Stimulated activated CD8-positive, alpha-beta memory T cell treated with anti-CD3 and anti-CD28 coated beads, Interleukin-12 subunit alpha, Interleukin-12 subunit beta, amount 100 ng/mL, for 1 hour (primary cell): ENCODE measurements at regions not wholly inside any gene's neighbourhood (a gene's known extent, or its start where the extent isn't known, plus 50 kb on each side); places are given as distances from the start of the nearest gene placed in this dataset.

ENCODE experiments used
- DNase-seq: peaks from one replicate; pipeline ENCODE4 v3.0.0-alpha.2; 2020; ENCODE audit warnings: low read depth

GRCh38 chr13:31442571-31442970 is 242.8 kb downstream of the B3GLCT start:
- no peak for DNase-seq

- no peak for DNase-seq
Measured at GRCh38 chr13:31444266-31444856, 244.6 kb downstream of the B3GLCT start.

DNA sequence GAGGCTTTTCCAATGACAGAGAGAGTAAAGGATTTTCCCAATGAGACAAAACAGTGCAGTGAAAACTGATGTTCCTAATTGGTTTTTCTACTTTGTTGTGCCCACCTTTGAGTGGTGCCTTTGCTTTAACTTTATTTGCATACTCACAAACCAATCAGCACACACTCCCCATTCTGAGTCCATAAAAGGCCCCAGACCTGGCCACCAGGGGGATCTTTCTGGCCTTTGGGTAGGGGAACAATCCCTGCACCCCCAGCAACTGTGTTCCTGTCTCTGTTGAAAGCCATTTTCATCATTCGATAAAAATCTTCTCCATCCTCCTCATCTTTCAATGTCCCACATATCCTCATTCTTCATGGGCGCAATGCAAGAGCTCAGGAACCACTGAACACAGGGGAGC is 252.8 kb downstream of the B3GLCT start:
- DNase-seq, result no peak

DNA sequence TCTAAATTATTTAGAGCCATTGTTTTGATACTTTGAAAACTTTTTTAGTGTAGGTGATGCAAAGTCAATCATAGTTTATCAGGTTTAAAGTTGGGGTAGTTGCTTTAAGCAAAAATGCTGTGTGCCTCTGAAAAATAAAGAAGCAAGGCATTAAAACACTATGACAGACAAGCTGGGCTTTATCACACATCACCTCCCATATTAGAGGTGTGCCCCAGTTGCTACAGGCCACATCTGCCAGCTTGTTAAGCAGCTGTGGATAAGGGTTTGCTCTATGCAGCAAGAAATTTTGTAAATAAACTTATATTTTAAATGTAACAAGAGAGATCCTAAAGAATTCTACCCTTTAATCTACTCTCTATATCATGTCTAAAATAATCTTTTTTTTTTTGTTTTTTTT is 255.8 kb downstream of the B3GLCT start:
- no peak for DNase-seq

GRCh38 chr13:31456056-31456455 is 256.3 kb downstream of the B3GLCT start:
- no peak for DNase-seq

- DNase-seq, result no peak
Measured at GRCh38 chr13:31460061-31460460, 260.3 kb downstream of the B3GLCT start.

- DNase-seq, result no peak
Measured at GRCh38 chr13:31461923-31462322, 262.1 kb downstream of the B3GLCT start.

DNA sequence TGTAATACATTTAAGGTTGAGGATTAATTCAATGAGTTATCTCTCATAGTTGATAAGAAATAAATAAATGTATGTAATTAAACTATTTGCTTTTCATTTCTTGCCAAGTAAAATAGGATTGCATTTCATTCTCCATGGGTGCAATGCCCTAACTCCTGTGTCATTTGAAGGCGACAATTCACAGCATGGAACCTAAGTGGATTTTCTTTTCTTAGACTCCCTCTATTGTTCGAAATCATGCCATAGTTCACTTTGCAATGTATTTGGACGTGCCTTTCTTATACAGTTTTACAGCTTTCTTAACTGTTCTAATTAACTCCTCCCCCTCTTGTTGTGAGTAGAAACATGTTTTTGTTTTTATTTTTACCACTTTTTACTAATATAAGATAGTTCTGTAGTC is 263.0 kb downstream of the B3GLCT start:
- no peak for DNase-seq

DNA sequence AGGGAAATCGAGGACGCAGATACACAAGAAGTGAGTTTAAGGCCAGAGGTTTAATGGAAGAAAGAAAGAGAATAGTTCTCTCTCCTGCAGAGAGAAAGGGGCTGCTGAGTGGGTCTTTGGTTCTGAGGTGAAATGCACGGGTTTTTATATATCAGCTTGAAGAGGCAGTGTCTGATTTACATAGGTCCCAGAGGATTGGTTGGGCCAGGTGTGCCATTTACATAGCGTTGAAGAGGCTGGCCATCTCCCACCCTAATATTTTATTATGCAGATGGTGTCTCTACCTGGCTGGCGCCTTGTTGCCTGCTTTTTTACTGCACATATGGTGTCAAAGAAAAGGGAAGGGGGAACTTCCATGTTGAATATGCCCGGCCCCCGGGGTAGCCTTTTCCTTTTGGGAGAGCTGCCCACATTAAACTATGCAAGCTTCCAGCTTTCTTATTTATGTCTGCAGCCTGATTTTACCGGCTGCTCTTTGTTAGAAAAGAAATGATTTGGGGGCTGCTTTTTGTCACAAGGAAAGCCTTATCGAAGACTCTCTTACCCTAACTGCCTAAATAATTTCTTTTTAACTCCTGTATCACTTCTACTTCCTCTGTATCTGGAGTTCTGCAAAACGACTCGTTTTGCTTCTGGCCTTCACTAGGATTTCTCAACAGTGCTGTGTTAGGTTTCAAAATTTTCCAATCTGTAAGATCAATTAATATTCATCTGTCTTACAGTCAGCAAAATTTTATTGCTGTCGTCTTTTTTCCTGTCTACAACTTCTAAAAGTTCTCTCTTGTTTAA is 268.5 kb downstream of the B3GLCT start:
- DNase-seq, result no peak

- no peak for DNase-seq
Measured at GRCh38 chr13:31469377-31469776, 269.6 kb downstream of the B3GLCT start.

GRCh38 chr13:31476266-31476665 is 263.1 kb upstream of the RXFP2 start:
- DNase-seq, result no peak

DNA sequence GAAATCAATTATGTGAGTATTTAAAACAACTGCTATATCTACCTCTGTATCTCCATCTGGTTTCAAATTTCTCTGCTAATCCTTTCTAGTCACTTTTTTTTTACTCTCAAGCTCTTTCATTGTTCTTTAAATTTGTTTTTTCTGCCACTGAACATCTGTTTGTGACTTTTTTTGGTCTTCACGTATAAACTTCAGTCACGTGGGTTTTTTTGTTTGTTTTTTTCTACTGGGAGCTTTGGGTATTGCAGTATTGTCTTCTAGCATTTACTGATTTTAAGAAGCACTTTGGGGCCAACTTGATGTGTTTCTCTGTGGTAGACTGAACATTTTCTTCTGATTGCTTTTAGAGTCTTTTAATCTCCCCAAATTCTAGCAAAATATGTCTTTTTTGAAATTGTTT is 262.6 kb upstream of the RXFP2 start:
- no peak for DNase-seq

GRCh38 chr13:31477961-31478360 is 261.4 kb upstream of the RXFP2 start:
- no peak for DNase-seq

GRCh38 chr13:31485183-31485582 is 254.1 kb upstream of the RXFP2 start:
- no peak for DNase-seq

DNA sequence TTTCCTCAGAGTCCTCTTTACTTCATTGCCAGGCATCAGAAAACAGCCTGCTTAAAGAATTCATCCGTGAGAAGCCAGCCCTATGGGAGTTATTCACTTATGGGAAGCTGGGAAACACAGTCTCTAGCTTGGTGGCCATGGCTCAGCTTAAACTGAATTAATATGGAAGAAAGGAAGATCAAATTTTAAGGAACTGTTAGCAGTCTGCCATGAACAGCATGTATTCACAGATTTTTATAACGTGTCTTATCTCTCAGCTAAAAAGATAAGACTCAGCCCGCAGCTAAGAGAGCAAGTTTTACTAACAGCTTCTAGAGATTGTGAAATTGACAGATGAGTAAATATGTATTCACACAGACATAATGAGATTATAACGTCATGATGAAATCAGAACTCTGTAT is 253.7 kb upstream of the RXFP2 start:
- DNase-seq, result no peak

GRCh38 chr13:31495336-31495735 is 244.0 kb upstream of the RXFP2 start:
- no peak for DNase-seq

DNA sequence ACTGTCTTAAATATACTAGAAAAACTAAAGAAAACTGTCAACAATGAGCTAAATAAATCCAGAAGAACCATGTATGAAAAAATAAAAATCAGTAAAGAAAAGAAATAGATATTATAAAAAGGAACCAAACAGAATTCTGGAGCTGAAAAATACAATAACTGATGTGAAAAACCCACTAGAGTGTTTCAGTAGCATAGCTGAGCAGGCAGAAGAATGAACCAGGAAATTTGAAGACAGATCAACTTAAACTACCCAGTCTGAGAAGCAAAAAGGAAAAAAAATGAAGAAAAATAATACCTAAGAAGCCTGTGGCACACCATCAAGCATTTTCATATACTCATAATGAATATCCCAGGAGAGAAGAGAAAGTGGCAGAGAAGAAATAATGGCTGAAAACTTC is 240.1 kb upstream of the RXFP2 start:
- no peak for DNase-seq

- no peak for DNase-seq
Measured at GRCh38 chr13:31503626-31504025, 235.7 kb upstream of the RXFP2 start.

DNA sequence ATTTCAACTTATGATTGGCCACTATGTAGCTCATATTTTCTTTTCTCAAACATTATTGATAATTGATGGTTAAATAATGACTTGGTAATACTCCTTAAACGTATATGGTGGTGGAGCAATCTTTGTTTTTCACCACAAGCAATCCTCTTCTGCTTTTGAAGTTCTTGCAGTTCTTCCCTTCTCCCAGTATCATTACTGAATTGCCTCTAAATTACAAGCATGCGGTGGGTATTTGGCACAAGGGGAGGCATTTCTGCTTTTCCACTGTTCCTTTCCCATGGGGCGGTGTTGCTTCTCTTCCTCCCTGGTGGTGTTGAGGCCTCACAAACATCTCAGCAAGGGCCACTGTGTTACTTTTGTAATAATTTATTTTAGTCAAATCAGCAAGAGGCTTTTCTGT is 234.4 kb upstream of the RXFP2 start:
- no peak for DNase-seq

- no peak for DNase-seq
Measured at GRCh38 chr13:31512331-31512730, 227.0 kb upstream of the RXFP2 start.

- DNase-seq, result no peak
Measured at GRCh38 chr13:31514932-31515331, 224.4 kb upstream of the RXFP2 start.

DNA sequence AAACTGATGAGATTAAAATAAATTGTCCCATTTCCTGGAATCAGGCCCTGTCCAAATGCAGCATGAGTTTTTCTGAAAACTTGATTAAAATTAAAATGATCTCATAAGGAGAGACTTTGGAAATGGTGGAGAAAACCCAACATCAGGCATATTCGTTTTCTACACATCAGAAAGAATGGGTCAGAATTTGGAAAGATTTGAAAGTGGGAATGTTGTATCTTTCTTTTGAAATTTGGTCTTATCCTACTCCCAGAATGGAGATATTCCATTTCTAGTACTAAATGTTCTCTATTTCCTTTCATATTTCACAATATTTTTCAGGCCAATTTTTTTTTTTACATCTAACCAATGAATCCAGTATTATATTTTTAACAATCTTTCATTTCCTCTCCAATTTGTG is 223.9 kb upstream of the RXFP2 start:
- DNase-seq, result no peak

GRCh38 chr13:31517599-31517998 is 221.7 kb upstream of the RXFP2 start:
- no peak for DNase-seq

DNA sequence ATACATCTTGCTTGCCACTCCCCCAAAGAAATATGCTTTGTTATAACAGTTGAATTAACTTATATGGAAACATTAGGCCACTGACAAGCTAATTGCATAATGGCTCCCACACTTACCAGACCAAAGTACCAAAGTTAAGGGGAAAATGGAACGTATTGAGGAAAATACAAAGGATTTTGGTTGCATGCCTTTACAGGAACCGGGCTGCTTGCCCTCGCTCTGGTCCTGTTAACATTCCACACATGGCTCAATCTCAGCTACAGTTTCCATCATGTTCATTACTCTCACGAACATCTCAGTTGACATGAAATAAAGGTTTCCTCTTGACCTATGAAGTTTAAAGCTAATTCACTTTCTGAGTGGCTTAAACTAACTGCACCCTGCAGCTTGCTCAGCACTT is 220.7 kb upstream of the RXFP2 start:
- DNase-seq, result no peak
